Liver (tissue), 8 donors: ENCODE measurements at regions not wholly inside any gene's neighbourhood (a gene's known extent, or its start where the extent isn't known, plus 50 kb on each side); places are given as distances from the start of the nearest gene placed in this dataset.

Experiments
- DNase-seq: peaks from one replicate; pipeline ENCODE4 v3.0.0-alpha.2; 2017; ENCODE audit warnings: low spot score
- H3K27ac ChIP-seq, 2 donors: one replicate each; pipeline ENCODE4 v1.7.0; 2013; ENCODE audit warnings: inconsistent platforms in 2 of 2, low read length in 2 of 2, control low read depth in 1 of 2, low read depth in 1 of 2, mild to moderate bottlenecking in 1 of 2
- H3K27me3 ChIP-seq, 4 donors: one replicate each; pipeline versions ENCODE4 v1.6.1 to v1.7.0; 2013; ENCODE audit warnings: low read length in 3 of 4, inconsistent platforms in 1 of 4, mild to moderate bottlenecking in 1 of 4, moderate library complexity in 1 of 4; ENCODE audit not compliant: control insufficient read depth in 4 of 4, insufficient read depth in 4 of 4
- H3K36me3 ChIP-seq, 4 donors: one replicate each; pipeline versions ENCODE4 v1.6.1 to v1.7.0; 2013; ENCODE audit warnings: low read length in 3 of 4, mild to moderate bottlenecking in 3 of 4, low read depth in 1 of 4, moderate library complexity in 1 of 4; ENCODE audit not compliant: control insufficient read depth in 4 of 4, insufficient read depth in 3 of 4
- H3K4me1 ChIP-seq, 4 donors: one replicate each; pipeline versions ENCODE4 v1.6.1 to v1.7.0; 2013; ENCODE audit warnings: low read length in 3 of 4, mild to moderate bottlenecking in 3 of 4, moderate library complexity in 1 of 4; ENCODE audit not compliant: control insufficient read depth in 4 of 4, insufficient read depth in 4 of 4
- H3K4me3 ChIP-seq, 3 donors: one replicate each; pipeline versions ENCODE4 v1.6.1 to v1.7.0; 2013; ENCODE audit warnings: low read length in 3 of 3, control low read depth in 1 of 3, low read depth in 1 of 3, mild to moderate bottlenecking in 1 of 3
- H3K9ac ChIP-seq, 2 donors: one replicate each; pipeline ENCODE4 v1.7.0; 2013; ENCODE audit warnings: low read length in 2 of 2, mild to moderate bottlenecking in 2 of 2, moderate library complexity in 2 of 2, control low read depth in 1 of 2, low read depth in 1 of 2
- H3K9me3 ChIP-seq, 4 donors: one replicate each; pipeline versions ENCODE4 v1.6.1 to v1.7.0; 2013; ENCODE audit warnings: low read length in 3 of 4; ENCODE audit not compliant: control insufficient read depth in 4 of 4
- ATF3 ChIP-seq: IDR thresholded peaks from 2 replicates; pipeline ENCODE4 v1.6.1; 2016; ENCODE audit warnings: antibody characterized with exemption
- CTCF ChIP-seq: fragments of 150-350 bp; IDR thresholded peaks from 2 replicates; pipeline ENCODE4 v1.5.1; 2017; ENCODE audit warnings: improper control_type of control experiment, low read depth, low read length; ENCODE audit not compliant: missing input control
- EGR1 ChIP-seq, 2 donors: IDR thresholded peaks; 2 replicates each; pipeline ENCODE4 v1.6.1; 2016 to 2018; ENCODE audit warnings: antibody characterized with exemption in 2 of 2, low read depth in 2 of 2
- FOXA1 ChIP-seq: IDR thresholded peaks from 2 replicates; pipeline ENCODE4 v1.6.1; 2016; ENCODE audit warnings: antibody characterized with exemption
- FOXA2 ChIP-seq: IDR thresholded peaks from 2 replicates; pipeline ENCODE4 v1.6.1; 2016; ENCODE audit warnings: antibody characterized with exemption
- GABPA ChIP-seq, 2 donors: IDR thresholded peaks in 1 of 2; conservative IDR thresholded peaks in 1 of 2; 2 replicates each; pipeline ENCODE4 v1.6.1; 2016; ENCODE audit warnings: antibody characterized with exemption in 2 of 2, mild to moderate bottlenecking in 1 of 2, moderate library complexity in 1 of 2
- HNF4A ChIP-seq, 2 donors: conservative IDR thresholded peaks; 2 replicates each; pipeline ENCODE4 v1.6.1; 2016; ENCODE audit warnings: antibody characterized with exemption in 2 of 2, mild to moderate bottlenecking in 2 of 2
- HNF4G ChIP-seq: IDR thresholded peaks from 2 replicates; pipeline ENCODE4 v1.6.1; 2016; ENCODE audit warnings: antibody characterized with exemption
- JUND ChIP-seq, 2 donors: IDR thresholded peaks; 2 replicates each; pipeline ENCODE4 v1.6.1; 2016; ENCODE audit warnings: antibody characterized with exemption in 2 of 2
- MAX ChIP-seq: IDR thresholded peaks from 2 replicates; pipeline ENCODE4 v1.6.1; 2016; ENCODE audit warnings: antibody characterized with exemption
- NR2F2 ChIP-seq: IDR thresholded peaks from 2 replicates; pipeline ENCODE4 v1.6.1; 2016; ENCODE audit warnings: antibody characterized with exemption
- RAD21 ChIP-seq, 2 donors: IDR thresholded peaks; 2 replicates each; pipeline ENCODE4 v1.6.1; 2016; ENCODE audit warnings: antibody characterized with exemption in 2 of 2, mild to moderate bottlenecking in 2 of 2
- REST ChIP-seq: IDR thresholded peaks from 2 replicates; pipeline ENCODE4 v1.6.1; 2016; ENCODE audit warnings: antibody characterized with exemption, mild to moderate bottlenecking
- SP1 ChIP-seq: IDR thresholded peaks from 2 replicates; pipeline ENCODE4 v1.6.1; 2018; ENCODE audit warnings: antibody characterized with exemption, mild to moderate bottlenecking
- TAF1 ChIP-seq: conservative IDR thresholded peaks from 2 replicates; pipeline ENCODE4 v1.6.1; 2016; ENCODE audit warnings: antibody characterized with exemption, mild to moderate bottlenecking
- YY1 ChIP-seq: IDR thresholded peaks from 2 replicates; pipeline ENCODE4 v1.6.1; 2016; ENCODE audit warnings: antibody characterized with exemption, mild to moderate bottlenecking
- ZBTB33 ChIP-seq: IDR thresholded peaks from 2 replicates; pipeline ENCODE4 v1.6.1; 2016; ENCODE audit warnings: antibody characterized with exemption
- WGBS: extraction: QIAGEN DNeasy Blood & Tissue Kit; methylation state at CpG from one replicate; pipeline ENCODE4 v1.1.7; 2013; 5-methylcytosine and 5-hydroxymethylcytosine counted together
- donor health status: healthy.
- donor health status: healthy.
- donor health status: healthy.
- donor health status: healthy.
- donor health status: healthy.

GRCh38 chr5:4309026-4309425 is 713.4 kb downstream of the IRX1 start:
- H3K4me1 ChIP-seq = no peaks in the 10 kb centered on the region
- DNase-seq = no peak
- H3K9me3 ChIP-seq = no peaks in the 10 kb centered on the region
- TF ChIP-seq ZBTB33 = no peak
- TF ChIP-seq SP1 = no peak
- no peak for TF ChIP-seq REST
- TF ChIP-seq JUND (IDR thresholded peaks at IDR 0.05) = no peak
- no peak for TF ChIP-seq MAX
- TF ChIP-seq FOXA1 = no peak
- no peak for TF ChIP-seq HNF4A (conservative IDR thresholded peaks at IDR 0.05)
- TF ChIP-seq EGR1 (IDR thresholded peaks at IDR 0.05; ENCODE audit: low read depth in 2 of 2) = no peak
- no peak overlapping the region for H3K4me3 ChIP-seq
- no peaks in the 10 kb centered on the region for H3K27me3 ChIP-seq
- H3K27ac ChIP-seq = no peak overlapping the region
- H3K36me3 ChIP-seq = no peaks in the 10 kb centered on the region
- 39% methylated on average over 7 of the region's 7 CpGs for WGBS
- H3K9ac ChIP-seq = no peak overlapping the region

- no peak overlapping the region for H3K27ac ChIP-seq
- TF ChIP-seq TAF1 (no peak), GABPA (IDR thresholded peaks at IDR 0.05 in 1 of 2, conservative IDR thresholded peaks at IDR 0.05 in 1 of 2) (no peak), REST (no peak), HNF4G (no peak), ZBTB33 (no peak), HNF4A (conservative IDR thresholded peaks at IDR 0.05) (no peak), CTCF (no peak), FOXA2 (no peak), MAX (no peak), ATF3 (no peak), EGR1 (IDR thresholded peaks at IDR 0.05; ENCODE audit: low read depth in 2 of 2) (no peak), RAD21 (IDR thresholded peaks at IDR 0.05) (no peak), NR2F2 (no peak), YY1 (no peak), FOXA1 (no peak), JUND (IDR thresholded peaks at IDR 0.05) (no peak)
- WGBS = 63% methylated on average over 5 of the region's 5 CpGs
- H3K36me3 ChIP-seq = no peaks in the 10 kb centered on the region
- no peaks in the 10 kb centered on the region for H3K4me1 ChIP-seq
- no peaks in the 10 kb centered on the region for H3K9me3 ChIP-seq
- no peaks in the 10 kb centered on the region for H3K27me3 ChIP-seq
- no peak for DNase-seq
- no peak overlapping the region for H3K4me3 ChIP-seq
- no peak overlapping the region for H3K9ac ChIP-seq
Observed at GRCh38 chr5:4313138-4313537, 717.5 kb downstream of the IRX1 start.
